Activated effector memory CD4-positive, alpha-beta T cell treated with Interleukin-2 at 50 U/mL for 16 hours (primary cell): ENCODE measurements at regions not wholly inside any gene's neighbourhood (a gene's known extent, or its start where the extent isn't known, plus 50 kb on each side); places are given as distances from the start of the nearest gene placed in this dataset.
"Not testable (repeated sequence)": the region's sequence is repeated elsewhere in the genome, so short reads cannot be mapped to it uniquely, and the experiment has no call there.

ENCODE experiments used
- DNase-seq: peaks from one replicate; pipeline ENCODE4 v3.0.0-alpha.2; 2020

DNA sequence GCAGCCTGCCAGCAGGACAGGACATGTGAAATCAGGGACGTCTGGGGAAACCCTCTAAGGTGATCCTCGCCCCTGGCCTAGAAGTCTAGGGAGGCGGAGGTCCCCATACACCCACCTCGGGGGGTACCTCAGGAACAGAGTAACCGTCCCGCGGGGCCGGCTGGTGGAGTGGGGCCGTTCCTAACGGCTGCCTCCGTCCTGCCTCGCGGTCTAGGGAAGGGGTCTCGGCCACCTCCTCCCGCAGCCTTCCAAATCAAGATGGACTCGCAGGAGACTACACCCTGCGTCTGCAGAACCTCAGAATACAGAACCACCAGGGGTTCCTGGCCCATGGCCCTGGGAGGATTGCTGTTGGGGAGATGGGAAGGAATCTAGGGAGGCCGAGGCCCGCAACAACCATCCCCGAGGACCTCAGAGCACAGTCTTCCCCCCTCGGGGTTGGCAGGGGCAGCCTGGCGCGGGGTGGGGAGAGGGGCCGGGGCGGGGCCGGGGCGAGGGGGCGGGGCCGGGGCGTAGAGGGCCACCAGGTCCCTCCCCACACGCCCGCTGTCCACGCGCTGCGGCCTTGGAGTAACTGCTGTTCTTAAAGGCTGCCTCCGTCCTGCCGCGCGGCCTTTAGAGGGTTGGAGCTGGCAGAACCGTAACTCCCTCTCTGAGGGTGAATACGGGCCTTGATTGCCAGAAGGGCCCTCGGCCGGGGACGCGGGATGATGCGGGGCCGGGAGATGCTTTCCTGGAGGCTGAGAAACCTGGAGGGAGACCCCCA is 89.0 kb upstream of the MLN start:
- DNase-seq: no peak

GRCh38 chr6:33888664-33889200 is 84.9 kb upstream of the MLN start:
- DNase-seq: no peak

GRCh38 chr6:33888183-33888582 is 84.4 kb upstream of the MLN start:
- no peak for DNase-seq

GRCh38 chr6:33886673-33887144 is 82.9 kb upstream of the MLN start:
- no peak for DNase-seq

DNA sequence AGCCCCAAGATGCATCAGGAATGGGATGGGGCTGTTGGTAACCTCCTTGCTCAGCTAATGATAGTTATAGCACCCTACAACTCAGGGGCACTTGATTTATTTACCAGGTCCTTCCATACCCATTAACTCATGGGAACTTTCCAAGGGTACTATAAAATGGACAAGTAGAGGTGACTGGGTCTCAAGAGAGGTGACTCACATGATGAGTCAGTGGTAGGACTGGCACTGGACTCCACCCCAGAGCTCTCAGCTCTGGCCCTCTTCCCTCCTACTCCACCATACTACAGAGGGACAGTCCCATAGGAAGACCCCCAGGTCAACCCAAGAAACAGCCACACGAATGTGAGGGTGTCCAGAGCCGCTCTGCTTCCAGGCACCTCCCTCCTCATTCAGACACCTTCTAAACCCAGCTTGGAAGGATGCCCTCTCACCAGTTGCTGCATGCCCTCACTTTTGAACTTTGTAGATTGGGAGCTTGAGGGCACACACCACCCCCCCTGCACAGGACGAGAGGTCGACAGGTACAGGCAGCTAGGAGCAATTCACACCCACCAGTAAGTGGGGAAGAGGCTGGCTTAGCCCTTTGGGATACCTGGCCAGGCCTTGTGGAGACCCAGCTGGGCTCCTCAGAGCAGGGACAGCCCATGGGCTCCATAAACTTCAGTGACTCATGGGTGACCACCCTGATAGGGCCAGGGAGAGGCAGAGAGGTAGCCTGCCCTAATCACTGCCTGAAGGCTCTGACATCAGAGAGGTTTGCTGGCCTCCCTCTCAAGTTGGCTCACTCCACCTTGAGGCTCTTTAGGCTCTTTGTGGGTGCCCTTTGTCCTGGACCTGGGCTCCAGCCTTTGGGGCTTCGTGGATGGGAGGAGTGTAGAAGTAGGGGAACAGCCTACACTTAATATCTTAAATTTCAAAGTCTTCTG is 81.6 kb upstream of the MLN start:
- no peak for DNase-seq

GRCh38 chr6:33883621-33884020 is 79.8 kb upstream of the MLN start:
- DNase-seq: not testable (repeated sequence)

DNA sequence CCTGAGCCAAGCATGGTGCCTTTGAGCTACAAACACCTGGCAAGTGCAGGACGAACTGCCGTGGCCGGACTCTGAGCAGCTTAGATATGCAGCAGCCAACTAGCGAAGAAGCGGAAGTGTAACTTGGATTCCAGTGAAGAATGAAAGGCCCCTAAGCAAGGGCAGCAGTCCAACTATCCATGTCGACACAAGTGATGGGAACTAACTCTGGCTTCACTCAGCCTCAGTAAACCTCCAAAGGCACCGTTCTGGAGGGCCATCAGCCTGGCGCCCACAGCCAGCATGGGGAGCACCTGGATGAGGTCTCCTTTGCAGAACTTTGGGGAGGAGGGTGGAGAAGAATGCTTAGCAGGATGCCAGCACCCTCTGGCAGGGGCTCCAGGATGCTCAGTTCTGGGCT is 78.4 kb upstream of the MLN start:
- DNase-seq: no peak

DNA sequence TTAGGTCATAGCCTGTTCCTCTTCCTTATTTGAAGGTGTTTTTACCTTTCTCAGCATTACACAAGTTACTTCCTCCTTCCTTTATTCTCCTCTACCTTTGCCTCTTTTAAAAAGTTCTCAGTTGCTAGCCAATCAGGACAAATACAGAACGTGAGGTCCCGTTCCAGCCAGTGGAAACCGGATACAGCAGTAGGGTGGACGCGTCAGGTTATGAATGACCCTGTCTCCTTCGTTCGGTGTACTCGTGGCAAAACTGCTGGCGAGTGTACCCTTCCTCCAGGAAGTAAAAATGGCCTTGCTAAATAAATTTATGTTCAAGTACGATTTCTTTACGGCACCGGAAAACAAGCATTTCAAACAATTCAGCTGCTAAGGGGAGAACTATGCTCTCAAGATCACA is 77.0 kb upstream of the MLN start:
- no peak for DNase-seq

DNA sequence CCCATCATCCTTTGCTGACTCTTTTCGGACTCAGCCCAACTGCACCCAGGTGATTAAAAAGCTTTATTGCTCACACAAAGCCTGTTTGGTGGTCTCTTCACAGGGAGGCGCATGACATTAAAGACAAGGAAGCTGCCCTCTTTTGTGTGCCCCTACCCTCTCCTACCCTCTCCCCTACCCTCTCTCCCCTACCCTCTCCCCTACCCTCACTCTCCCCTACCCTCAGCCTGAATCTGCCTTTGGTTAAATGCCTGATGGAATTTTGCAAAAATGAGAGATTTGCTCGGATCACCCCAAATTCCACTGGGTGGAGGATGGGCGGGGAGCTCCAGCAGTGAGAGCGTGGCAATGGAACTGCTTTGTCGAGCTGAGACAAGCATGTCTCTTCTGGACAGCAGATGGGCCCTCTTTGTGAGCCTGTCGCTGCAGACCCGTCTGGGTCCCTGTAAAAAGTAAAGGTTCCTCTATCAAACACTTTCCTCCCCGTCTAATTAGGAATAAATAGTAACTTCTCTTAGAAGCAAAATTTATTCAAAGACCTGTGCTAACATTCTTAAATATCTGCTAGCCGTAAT is 76.4 kb upstream of the MLN start:
- DNase-seq: no peak

GRCh38 chr6:33878562-33878961 is 74.8 kb upstream of the MLN start:
- no peak for DNase-seq

GRCh38 chr6:33877982-33878535 is 74.3 kb upstream of the MLN start:
- DNase-seq: no peak

DNA sequence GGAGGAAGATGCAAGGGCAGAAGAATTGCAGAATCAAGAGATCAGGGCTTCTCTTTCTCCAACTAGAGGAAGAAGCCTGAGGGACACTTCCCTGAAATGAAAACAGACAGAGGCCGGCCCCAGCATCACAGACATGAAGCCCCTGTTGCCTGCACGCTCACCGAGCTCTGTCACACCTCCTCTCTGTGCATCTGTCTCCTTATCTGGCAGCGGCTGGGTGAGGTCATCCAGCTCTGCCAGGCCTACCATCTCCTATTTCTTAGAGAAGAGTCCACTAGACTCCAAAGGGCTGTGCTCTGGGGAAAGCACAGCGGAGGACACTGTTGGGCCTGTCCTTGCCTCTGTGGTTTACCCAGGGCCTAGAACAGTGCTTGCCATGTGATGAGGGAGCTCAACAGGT is 71.9 kb upstream of the MLN start:
- no peak for DNase-seq

- no peak for DNase-seq
Observed at GRCh38 chr6:33875141-33875581, 71.4 kb upstream of the MLN start.

- DNase-seq: no peak
Observed at GRCh38 chr6:33874136-33874760, 70.4 kb upstream of the MLN start.

- DNase-seq: no peak
Observed at GRCh38 chr6:33872761-33873160, 69.0 kb upstream of the MLN start.

DNA sequence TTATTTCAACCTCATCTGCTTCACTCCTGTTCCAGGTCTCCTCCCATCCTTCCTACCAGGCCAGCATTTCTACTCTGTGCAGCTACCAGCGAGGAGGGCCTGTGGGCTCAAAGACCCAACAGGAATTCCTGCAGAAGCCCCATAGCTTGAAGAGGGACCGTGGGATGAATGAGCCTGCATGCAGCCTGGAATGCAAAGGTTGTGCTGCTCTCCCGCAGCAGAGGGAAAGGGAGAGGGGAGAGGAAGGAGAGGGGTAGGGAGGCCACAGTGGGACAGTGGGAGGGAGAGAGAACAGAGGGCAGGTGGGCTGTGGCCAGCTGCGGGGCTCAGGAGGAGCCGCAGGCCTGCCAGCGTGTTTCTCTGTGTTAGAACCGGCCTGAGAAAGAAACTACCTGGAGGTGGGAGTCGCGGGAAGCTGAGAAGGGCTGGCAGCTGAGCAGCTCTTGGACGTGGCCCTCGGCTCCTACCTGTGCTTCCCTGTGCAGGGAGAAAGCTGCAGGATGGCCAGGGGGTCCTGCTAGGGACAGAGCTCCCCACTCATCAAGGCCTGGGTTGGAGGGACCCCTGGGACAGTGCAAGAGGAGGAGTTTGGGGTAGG is 66.1 kb upstream of the MLN start:
- no peak for DNase-seq

DNA sequence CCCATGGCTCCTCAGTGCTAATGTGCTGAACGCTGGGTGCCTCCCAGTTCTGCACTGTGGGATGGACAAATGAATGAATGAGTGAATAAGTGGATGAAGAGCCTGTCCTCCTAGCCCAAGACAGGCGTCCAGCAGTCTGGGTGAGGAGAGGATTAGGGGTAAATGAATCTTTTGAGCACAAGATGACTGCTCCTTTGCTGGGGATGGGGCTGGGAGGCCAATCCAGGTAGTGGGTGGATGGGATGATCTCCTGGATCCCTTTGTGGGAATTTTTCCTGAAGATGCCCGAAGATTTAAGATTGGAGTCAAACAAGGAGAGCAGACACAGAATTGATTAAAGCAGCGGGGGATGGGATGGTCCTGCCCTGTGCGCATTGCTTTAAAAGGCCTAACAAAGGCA is 65.3 kb upstream of the MLN start:
- no peak for DNase-seq

- no peak for DNase-seq
Observed at GRCh38 chr6:33868141-33868540, 64.3 kb upstream of the MLN start.

DNA sequence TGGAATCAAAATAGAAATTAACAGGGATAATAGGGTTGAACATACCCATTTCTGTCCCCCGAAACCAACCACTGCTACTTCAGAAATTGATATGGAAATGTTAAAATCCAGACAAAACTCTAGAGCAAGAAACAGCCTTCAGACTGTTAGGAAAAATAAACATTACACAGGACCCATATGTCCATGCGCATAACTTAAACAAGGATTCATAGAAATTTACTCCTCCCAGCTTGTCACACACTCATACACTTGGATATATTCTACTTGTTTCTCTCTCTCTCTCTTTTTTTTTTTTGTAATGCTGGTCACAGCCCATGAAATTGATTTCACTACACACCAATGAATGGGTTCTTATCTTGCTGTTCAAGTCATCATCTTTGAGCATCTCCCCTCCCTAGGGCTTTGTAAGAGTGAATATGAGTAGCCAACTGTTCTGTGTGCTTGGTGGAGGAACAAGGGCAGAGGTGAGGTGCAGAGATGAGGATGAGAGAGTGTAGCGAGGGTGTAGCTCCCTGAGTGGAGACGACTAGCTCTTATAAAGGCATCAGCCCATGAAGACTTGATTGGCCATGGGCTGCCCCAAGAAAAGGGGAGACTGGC is 61.8 kb upstream of the MLN start:
- DNase-seq: no peak

DNA sequence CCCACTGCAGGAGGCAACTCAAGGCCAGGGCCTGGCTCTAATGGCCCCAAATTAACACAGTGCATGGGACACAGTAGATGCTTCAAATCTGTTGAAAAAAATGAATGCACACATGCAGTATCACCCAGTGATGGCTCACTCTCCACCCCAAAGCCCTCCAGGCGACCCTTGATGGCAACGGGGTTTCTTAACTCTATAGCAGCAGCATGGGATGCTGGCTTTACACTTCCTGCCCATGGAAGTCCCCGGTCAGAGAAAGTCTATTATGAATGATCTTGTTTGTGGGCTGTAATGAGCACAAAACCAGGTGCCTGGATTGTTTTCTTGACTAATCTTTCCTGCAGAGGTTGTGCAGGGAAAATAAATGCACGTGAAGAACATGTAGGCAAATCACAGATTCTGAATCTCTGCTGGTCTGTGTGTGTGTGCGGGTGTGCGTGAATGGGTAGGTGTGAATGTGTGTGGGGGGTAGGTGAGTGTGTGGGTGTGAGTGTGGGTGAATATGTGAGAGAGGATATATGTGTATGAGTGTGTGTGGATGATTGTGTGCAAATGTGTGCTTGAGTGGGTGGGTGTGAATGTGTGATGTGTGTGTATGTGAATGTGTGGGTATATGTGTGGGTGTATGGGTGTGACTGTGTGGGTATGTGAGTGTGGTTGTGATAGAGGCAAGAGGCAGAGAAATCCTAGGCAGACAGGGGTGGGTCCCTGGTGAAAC is 60.1 kb upstream of the MLN start:
- no peak for DNase-seq

DNA sequence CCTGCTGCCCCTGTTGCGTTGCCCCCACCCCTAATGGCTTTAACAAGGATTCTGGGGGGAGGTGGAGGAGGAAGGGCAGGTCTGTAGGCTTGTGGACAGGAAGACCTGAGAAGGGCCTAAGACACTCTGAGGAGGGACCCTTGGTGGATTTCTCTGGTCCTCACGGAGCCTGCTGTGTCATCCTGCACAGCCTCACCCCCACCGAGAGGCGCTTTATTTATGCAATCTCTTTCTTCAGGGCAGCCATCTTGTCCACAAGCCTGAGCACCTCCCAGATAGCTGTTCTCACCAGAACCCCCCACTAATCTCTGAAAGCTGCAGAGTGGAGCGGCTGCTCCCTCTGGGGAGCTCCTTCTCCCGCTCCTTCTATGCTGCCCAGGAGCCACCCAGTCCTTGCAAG is 59.3 kb upstream of the MLN start:
- no peak for DNase-seq
